ENCODE measurements at regions not wholly inside any gene's neighbourhood (a gene's known extent, or its start where the extent isn't known, plus 50 kb on each side); places are given as distances from the start of the nearest gene placed in this dataset.

DNA sequence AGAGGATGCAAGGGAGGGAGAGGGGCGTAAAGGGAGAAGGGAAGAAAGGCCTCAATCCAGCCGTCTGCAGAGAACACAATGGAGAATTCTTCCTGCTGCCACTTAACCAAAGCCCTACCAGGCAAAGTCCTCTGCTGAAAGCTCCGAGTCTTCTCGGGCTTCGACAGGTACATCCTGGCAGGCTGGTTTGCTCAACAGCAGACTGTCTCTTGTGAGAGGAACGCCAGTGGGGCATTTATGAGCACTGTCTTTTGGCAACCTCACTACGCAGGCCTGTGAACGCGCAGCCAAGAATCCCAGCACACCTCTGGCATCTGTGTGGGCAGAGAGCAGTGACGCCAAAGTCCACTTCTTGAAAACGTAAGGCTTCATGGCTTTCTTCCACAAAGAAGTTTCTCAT is 207.5 kb upstream of the FAM9B start:
- no peak overlapping the region for H3K56ac ChIP-seq (ENCODE audit: extremely low read depth, insufficient read depth, low read length)
- H3K4ac ChIP-seq (ENCODE audit: low read depth, low read length) = no peak overlapping the region
- dilution Hi-C loops (cut with HindIII; ENCODE audit: low sequenced_read_pairs, unreplicated experiment) = no loop called here
- ChIA-PET POLR2A (ENCODE audit: unreplicated experiment) (no interaction called here), CTCF (no interaction called here)
- DNase-seq (no peak), ATAC-seq (ENCODE audit: low read depth) (no peak)
- no peak overlapping the region for H3K18ac ChIP-seq (ENCODE audit: low read depth, low read length)
- no TSS peak for BruUV-seq (replicated peaks)
- in situ Hi-C loops (cut with MboI; ENCODE audit: low sequenced_read_pairs) = no loop called here
- H2BK15ac ChIP-seq (ENCODE audit: low read depth, low read length) = no peak overlapping the region
- no peak overlapping the region for H2BK20ac ChIP-seq (ENCODE audit: low read depth, low read length)
- no peak overlapping the region for H2AK5ac ChIP-seq (ENCODE audit: low read depth, low read length)
- no peak overlapping the region for H4K91ac ChIP-seq (ENCODE audit: insufficient read depth, low read depth, low read length)
- peak overlapping the region; percentile 16 for H2AK9ac ChIP-seq (replicated peaks; ENCODE audit: low read depth, low read length, poor library complexity)
- H4K8ac ChIP-seq (ENCODE audit: low read depth in 2 of 2, low read length in 2 of 2) = no peak overlapping the region
- no peak overlapping the region for H3K9ac ChIP-seq (ENCODE audit: low read depth, low read length)
- H3K27ac ChIP-seq (ENCODE audit: insufficient read depth, low read length) = no peak overlapping the region
- no peak overlapping the region for H3K14ac ChIP-seq (replicated peaks; ENCODE audit: low read depth, low read length)
- WGBS, 2 experiments (ENCODE audit: extremely low coverage in 2 of 2, insufficient read length in 1 of 2) = 88% methylated on average over 3 of the region's 11 CpGs; no CpG with 5 or more reads in 1 of the 2 experiments
- H3K36me3 ChIP-seq (ENCODE audit: control insufficient read depth, insufficient read depth, low read length) = no peaks in the 10 kb centered on the region
- no peaks in the 10 kb centered on the region for H3K9me1 ChIP-seq (ENCODE audit: insufficient read depth, low read length)
- no peak overlapping the region for H4K5ac ChIP-seq (ENCODE audit: low read depth, low read length)
- H3K23ac ChIP-seq (ENCODE audit: low read depth, low read length) = no peak overlapping the region
- no peak overlapping the region for H2AFZ ChIP-seq (replicated peaks; ENCODE audit: low read length, poor library complexity)
- TF ChIP-seq RCOR1 (IDR thresholded peaks at IDR 0.05; ENCODE audit: insufficient replicate concordance, low read length) (no peak), RFX5 (IDR thresholded peaks at IDR 0.05; ENCODE audit: low read depth, low read length) (no peak), CHD1 (IDR thresholded peaks at IDR 0.05; ENCODE audit: low read depth, low read length) (no peak), MXI1 (IDR thresholded peaks at IDR 0.05; ENCODE audit: borderline replicate concordance, low read depth, low read length) (no peak), MAZ (IDR thresholded peaks at IDR 0.05; ENCODE audit: borderline replicate concordance, low read depth, low read length) (no peak)
- TF ChIP-seq, protein P1, sequence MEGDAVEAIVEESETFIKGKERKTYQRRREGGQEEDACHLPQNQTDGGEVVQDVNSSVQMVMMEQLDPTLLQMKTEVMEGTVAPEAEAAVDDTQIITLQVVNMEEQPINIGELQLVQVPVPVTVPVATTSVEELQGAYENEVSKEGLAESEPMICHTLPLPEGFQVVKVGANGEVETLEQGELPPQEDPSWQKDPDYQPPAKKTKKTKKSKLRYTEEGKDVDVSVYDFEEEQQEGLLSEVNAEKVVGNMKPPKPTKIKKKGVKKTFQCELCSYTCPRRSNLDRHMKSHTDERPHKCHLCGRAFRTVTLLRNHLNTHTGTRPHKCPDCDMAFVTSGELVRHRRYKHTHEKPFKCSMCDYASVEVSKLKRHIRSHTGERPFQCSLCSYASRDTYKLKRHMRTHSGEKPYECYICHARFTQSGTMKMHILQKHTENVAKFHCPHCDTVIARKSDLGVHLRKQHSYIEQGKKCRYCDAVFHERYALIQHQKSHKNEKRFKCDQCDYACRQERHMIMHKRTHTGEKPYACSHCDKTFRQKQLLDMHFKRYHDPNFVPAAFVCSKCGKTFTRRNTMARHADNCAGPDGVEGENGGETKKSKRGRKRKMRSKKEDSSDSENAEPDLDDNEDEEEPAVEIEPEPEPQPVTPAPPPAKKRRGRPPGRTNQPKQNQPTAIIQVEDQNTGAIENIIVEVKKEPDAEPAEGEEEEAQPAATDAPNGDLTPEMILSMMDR (conservative IDR thresholded peaks at IDR 0.05; ENCODE audit: low read depth, low read length) = no peak
- no peaks in the 10 kb centered on the region for H3K4me1 ChIP-seq (ENCODE audit: control insufficient read depth, insufficient read depth, low read length)
- no peak overlapping the region for H3K4me2 ChIP-seq (ENCODE audit: low read depth, low read length)
- no peaks in the 10 kb centered on the region for H3K27me3 ChIP-seq (ENCODE audit: control insufficient read depth, insufficient read depth, low read length)
- H4K20me1 ChIP-seq (ENCODE audit: insufficient read depth, low read length) = no peaks in the 10 kb centered on the region
- no peak overlapping the region for H2BK120ac ChIP-seq (ENCODE audit: low read depth, low read length)
- no peaks in the 10 kb centered on the region for H3K9me3 ChIP-seq (ENCODE audit: control insufficient read depth, insufficient read depth, low read length)
- intact Hi-C loops (cut with micrococcal nuclease) = no loop called here
- no peak overlapping the region for H3K4me3 ChIP-seq (ENCODE audit: insufficient read depth, low read depth, low read length)
- H3K79me1 ChIP-seq (ENCODE audit: low read depth in 1 of 2, low read length in 2 of 2) = no peaks in the 10 kb centered on the region
- H2BK5ac ChIP-seq (ENCODE audit: low read depth, low read length, poor library complexity, severe bottlenecking) = no peak overlapping the region

All from IMR-90 (cell line).